AG09309 (cell line): ENCODE measurements at regions not wholly inside any gene's neighbourhood (a gene's known extent, or its start where the extent isn't known, plus 50 kb on each side); places are given as distances from the start of the nearest gene placed in this dataset.

Experiments used
- DNase-seq: peaks from one replicate; pipeline ENCODE4 v3.0.0-alpha.2; 2010; ENCODE audit warnings: low read depth
- H3K4me3 ChIP-seq: 2 replicates; pipeline ENCODE4 v1.5.1; 2011; ENCODE audit warnings: mild to moderate bottlenecking, low read depth, low read length, moderate library complexity; ENCODE audit not compliant: control insufficient read depth
- TF ChIP-seq, protein P1 (sequence below): IDR thresholded peaks from 2 replicates; pipeline ENCODE4 v1.5.1; 2011; ENCODE audit warnings: mild to moderate bottlenecking, low read depth, low read length, inconsistent platforms; ENCODE audit not compliant: insufficient read depth, control insufficient read depth; ENCODE audit errors: missing control alignments

GRCh38 chr6:125596020-125596419 is 153.4 kb upstream of the HEY2 start:
- DNase-seq = no peak
- no peak overlapping the region for H3K4me3 ChIP-seq
- TF ChIP-seq, protein P1, sequence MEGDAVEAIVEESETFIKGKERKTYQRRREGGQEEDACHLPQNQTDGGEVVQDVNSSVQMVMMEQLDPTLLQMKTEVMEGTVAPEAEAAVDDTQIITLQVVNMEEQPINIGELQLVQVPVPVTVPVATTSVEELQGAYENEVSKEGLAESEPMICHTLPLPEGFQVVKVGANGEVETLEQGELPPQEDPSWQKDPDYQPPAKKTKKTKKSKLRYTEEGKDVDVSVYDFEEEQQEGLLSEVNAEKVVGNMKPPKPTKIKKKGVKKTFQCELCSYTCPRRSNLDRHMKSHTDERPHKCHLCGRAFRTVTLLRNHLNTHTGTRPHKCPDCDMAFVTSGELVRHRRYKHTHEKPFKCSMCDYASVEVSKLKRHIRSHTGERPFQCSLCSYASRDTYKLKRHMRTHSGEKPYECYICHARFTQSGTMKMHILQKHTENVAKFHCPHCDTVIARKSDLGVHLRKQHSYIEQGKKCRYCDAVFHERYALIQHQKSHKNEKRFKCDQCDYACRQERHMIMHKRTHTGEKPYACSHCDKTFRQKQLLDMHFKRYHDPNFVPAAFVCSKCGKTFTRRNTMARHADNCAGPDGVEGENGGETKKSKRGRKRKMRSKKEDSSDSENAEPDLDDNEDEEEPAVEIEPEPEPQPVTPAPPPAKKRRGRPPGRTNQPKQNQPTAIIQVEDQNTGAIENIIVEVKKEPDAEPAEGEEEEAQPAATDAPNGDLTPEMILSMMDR = no peak

DNA sequence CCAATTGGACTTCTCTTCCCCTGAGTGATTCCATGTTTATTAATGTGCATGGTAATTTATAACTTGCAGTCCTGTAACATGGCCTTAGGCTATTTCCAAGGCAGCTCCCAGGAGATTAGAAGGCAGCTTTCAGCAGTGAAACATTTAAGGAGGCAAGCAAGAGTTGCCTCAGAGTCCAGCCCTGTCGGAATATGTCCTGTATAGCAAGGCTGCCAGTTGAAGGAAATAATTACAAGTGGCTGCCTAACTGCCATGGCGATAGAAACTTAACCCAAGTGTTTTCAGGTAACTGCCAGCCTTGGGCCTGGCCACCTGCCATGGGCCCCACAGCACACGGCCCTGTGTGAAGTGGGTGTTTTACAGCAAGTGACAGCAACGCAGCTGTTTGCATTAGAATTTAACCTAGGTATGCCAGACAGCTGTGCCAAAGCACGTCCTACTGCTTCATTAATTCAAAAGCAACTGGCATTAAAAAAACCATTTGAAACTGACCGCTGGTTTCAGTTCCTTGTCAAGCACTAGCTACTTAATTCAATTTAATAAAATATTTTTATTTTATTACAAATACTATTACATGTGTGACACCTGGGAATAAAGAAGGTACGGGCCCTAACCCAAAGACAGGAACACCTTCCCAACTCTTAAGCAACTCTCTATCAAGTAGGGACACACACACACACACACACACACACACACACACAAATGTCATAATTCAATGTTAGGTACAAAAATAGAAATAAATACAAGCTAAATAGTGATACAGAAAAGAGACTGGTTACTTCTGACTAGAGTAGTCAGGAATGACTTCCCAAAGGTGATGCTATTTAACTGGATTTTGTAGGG is 151.8 kb upstream of the HEY2 start:
- H3K4me3 ChIP-seq = no peak overlapping the region
- no peak for DNase-seq
- TF ChIP-seq, protein P1 = no peak

DNA sequence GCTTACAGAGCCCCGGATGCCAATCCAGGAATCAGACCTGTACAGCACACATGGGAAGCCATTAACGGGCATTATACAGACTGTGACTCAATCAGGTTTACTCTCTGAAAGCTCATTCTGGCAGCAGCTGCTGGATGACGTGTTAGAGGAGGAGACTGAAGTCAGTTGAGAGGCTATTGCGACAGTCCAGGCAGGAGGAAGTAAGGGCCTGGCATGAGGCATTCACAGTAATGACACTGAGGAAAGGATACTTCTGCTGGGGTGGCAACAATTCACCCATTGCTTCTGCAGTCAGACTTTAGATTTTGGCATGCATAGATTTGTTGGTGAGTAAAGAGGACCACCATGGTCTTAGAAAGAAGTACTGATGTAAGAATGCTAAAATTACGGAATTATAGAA is 151.0 kb upstream of the HEY2 start:
- peak; percentile 23 for DNase-seq
- no peak overlapping the region for H3K4me3 ChIP-seq
- TF ChIP-seq, protein P1 = no peak

DNA sequence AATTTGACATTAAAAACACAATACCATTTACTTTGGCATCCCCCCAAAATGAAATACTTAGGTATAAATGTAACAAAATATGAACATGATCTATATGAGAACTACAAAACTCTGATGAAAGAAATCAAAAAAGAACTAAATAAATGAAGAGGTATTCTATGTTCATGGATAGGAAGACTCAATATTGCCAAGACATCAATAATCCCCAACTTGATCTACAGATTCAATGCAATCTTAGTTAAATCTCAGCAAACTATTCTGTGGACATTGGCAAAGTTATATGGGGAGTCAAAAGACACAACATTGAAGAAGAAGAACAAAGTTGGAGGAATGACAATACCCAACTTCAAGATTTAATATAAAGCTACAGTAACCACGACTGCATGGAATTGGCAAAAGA is 145.2 kb upstream of the HEY2 start:
- no peak for DNase-seq
- H3K4me3 ChIP-seq = no peak overlapping the region
- TF ChIP-seq, protein P1 = no peak

DNA sequence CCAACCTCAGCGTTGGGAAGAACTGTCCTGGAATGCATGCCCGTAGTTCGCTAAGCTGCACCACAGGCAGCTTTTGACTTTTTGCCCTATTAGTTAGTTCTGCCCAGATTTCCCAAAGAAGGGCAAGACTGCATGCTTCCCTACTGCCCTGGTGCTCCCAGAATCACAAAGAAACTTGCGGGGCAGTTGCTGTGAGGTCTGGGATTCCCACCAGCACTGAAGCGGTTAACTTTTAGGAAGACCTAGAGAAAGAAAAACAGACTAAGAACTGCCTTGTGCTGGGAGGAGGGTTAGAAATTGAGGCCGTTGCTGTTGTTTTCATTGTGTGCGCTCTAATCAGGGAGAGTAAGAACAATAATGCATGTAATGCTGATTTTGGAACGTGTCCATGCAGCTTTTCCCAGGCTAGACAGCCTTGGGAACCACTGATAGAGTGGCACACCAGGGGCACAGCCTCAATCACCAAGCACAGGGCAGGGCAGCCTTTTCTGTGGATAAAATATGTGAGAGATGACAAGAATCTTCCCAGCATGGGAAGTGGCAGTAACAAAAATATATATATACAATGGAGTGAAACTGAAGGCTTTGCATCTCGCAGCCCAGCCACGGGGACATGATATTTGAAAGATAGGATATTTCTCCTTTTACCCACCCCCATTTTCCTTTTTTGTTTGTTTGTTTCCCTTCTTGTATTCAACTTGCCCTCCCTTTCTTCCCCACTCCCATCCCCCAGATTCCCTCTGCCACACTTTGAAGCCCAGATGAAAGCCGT is 137.7 kb upstream of the HEY2 start:
- H3K4me3 ChIP-seq = no peak overlapping the region
- no peak for DNase-seq
- TF ChIP-seq, protein P1 = no peak

GRCh38 chr6:125612345-125612846 is 137.0 kb upstream of the HEY2 start:
- DNase-seq = no peak
- no peak overlapping the region for H3K4me3 ChIP-seq
- TF ChIP-seq, protein P1 = no peak
